ENCODE measurements at regions not wholly inside any gene's neighbourhood (a gene's known extent, or its start where the extent isn't known, plus 50 kb on each side); places are given as distances from the start of the nearest gene placed in this dataset.

DNA sequence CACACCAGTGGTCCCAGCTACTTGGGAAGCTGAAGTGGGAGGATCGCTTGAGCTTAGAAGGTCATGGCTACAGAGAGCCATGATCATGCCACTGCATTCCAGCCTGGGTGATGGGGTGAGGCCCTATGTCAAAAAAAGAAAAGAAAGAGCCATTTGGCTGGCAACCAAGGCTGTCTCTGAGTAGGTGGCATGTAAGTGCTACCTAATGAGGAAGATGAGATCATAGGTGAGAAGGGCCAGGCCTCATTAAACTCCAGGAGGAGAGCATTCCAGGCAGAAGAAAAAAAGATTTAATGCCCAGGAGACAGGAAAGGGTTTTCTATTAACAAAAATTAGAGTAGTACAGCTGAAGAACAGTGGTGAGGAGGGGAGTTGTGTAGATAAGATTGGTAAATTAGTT is 103.4 kb upstream of the ZNF678 start:
- TF ChIP-seq, protein P1, sequence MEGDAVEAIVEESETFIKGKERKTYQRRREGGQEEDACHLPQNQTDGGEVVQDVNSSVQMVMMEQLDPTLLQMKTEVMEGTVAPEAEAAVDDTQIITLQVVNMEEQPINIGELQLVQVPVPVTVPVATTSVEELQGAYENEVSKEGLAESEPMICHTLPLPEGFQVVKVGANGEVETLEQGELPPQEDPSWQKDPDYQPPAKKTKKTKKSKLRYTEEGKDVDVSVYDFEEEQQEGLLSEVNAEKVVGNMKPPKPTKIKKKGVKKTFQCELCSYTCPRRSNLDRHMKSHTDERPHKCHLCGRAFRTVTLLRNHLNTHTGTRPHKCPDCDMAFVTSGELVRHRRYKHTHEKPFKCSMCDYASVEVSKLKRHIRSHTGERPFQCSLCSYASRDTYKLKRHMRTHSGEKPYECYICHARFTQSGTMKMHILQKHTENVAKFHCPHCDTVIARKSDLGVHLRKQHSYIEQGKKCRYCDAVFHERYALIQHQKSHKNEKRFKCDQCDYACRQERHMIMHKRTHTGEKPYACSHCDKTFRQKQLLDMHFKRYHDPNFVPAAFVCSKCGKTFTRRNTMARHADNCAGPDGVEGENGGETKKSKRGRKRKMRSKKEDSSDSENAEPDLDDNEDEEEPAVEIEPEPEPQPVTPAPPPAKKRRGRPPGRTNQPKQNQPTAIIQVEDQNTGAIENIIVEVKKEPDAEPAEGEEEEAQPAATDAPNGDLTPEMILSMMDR (IDR thresholded peaks at IDR 0.05; ENCODE audit: insufficient read depth, missing control alignments), result no peak
- FAIRE-seq, result no peak
- no peak for DNase-seq (ENCODE audit: insufficient read length, low spot score)

DNA sequence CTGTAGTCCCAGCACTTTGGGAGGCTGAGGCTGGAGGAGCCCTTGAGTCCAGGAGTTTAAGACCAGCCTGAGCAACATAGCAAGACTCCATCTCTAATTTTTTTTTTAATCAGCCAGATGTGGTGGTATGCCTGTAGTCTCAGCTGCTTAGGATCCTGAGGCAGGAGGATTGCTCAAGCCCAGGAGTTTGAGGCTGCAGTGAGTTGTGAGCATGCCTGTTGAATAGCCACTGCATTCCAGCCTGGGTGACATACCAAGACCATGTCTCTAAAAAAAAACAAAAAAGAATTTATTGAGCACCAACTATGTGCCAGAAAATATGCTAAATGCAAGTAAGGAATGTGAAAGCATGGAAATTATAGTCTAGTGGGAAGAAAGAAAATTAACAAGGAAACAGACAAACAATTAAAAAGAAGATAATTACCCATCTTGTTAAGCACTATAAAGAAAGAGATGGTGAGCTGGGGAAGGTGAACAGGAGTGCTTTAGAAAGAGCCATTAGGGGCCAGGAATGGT is 104.0 kb upstream of the ZNF678 start:
- FAIRE-seq (no peak), DNase-seq (ENCODE audit: insufficient read length, low spot score) (no peak)
- TF ChIP-seq, protein P1 (IDR thresholded peaks at IDR 0.05; ENCODE audit: insufficient read depth, missing control alignments), result no peak

DNA sequence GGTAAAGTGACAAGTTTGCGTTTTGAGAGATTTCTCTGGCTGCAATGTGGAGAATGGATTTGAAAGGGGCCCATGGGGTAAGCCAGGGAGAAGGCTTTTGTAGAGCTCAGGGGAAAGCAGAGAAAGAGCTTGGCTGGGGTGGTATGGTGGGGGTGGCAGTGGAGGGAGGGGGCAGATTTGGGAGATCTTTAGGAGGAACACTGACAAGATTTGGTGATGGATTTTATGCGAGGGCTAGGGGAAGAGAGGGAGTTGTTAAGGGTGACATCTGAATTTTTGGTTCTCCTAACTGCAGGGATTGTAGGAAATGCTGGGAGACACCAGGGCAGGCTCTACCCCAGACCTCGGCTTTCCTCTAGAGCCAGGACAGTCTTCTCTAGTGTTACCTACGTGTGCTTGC is 108.7 kb upstream of the ZNF678 start:
- FAIRE-seq, result no peak
- TF ChIP-seq, protein P1 (IDR thresholded peaks at IDR 0.05; ENCODE audit: insufficient read depth, missing control alignments), result no peak

GRCh38 chr1:227453631-227454355 is 109.6 kb upstream of the ZNF678 start:
- no peak for FAIRE-seq
- DNase-seq (ENCODE audit: insufficient read length, low spot score), result no peak
- TF ChIP-seq, protein P1 (IDR thresholded peaks at IDR 0.05; ENCODE audit: insufficient read depth, missing control alignments), result no peak

More for the DNA sequence above, 108.7 kb upstream of the ZNF678 start:
- no peak for DNase-seq (ENCODE audit: insufficient read length, low spot score)

GRCh38 chr1:227451954-227452353 is 111.4 kb upstream of the ZNF678 start:
- DNase-seq (ENCODE audit: insufficient read length, low spot score), result no peak
- TF ChIP-seq, protein P1 (IDR thresholded peaks at IDR 0.05; ENCODE audit: insufficient read depth, missing control alignments), result no peak
- no peak for FAIRE-seq

GRCh38 chr1:227451057-227451456 is 112.3 kb upstream of the ZNF678 start:
- TF ChIP-seq, protein P1 (IDR thresholded peaks at IDR 0.05; ENCODE audit: insufficient read depth, missing control alignments), result no peak
- no peak for FAIRE-seq
- no peak for DNase-seq (ENCODE audit: insufficient read length, low spot score)

GRCh38 chr1:227450489-227450888 is 112.9 kb upstream of the ZNF678 start:
- TF ChIP-seq, protein P1 (IDR thresholded peaks at IDR 0.05; ENCODE audit: insufficient read depth, missing control alignments), result no peak
- DNase-seq (ENCODE audit: insufficient read length, low spot score) (no peak), FAIRE-seq (no peak)

Measured in D721Med (cell line).